HG03469 (cell line): ENCODE measurements at regions not wholly inside any gene's neighbourhood (a gene's known extent, or its start where the extent isn't known, plus 50 kb on each side); places are given as distances from the start of the nearest gene placed in this dataset.
"Not testable (repeated sequence)": the region's sequence is repeated elsewhere in the genome, so short reads cannot be mapped to it uniquely, and the experiment has no call there.

Experiments used
- ATAC-seq: cut with Tn5 transposase; IDR thresholded peaks from one replicate; pipeline ENCODE4 v1.9.1; 2021; ENCODE audit warnings: mild to moderate bottlenecking, moderate library complexity, moderate number of reproducible peaks; ENCODE audit not compliant: unreplicated experiment

- no peak for ATAC-seq
Measured at GRCh38 chr15:96638793-96639192, 308.3 kb downstream of the NR2F2 start.

GRCh38 chr15:96645796-96646195, 315.3 kb downstream of the NR2F2 start:
- no peak for ATAC-seq

GRCh38 chr15:96648866-96649265, 318.4 kb downstream of the NR2F2 start:
- no peak for ATAC-seq

GRCh38 chr15:96657096-96657495, 326.6 kb downstream of the NR2F2 start:
- ATAC-seq, result no peak

GRCh38 chr15:96666979-96667378, 336.5 kb downstream of the NR2F2 start:
- ATAC-seq, result not testable (repeated sequence)

- ATAC-seq, result no peak
Measured at GRCh38 chr15:96670389-96670788, 339.9 kb downstream of the NR2F2 start.

- ATAC-seq, result no peak
Measured at GRCh38 chr15:96672629-96673028, 342.1 kb downstream of the NR2F2 start.

GRCh38 chr15:96678386-96678785, 347.9 kb downstream of the NR2F2 start:
- no peak for ATAC-seq

- no peak for ATAC-seq
Measured at GRCh38 chr15:96687388-96688107, 357.0 kb downstream of the NR2F2 start.

GRCh38 chr15:96690733-96691132, 360.2 kb downstream of the NR2F2 start:
- ATAC-seq, result no peak

GRCh38 chr15:96692826-96693225, 362.3 kb downstream of the NR2F2 start:
- no peak for ATAC-seq

GRCh38 chr15:96693515-96693914, 363.0 kb downstream of the NR2F2 start:
- no peak for ATAC-seq

GRCh38 chr15:96693990-96694517, 363.6 kb downstream of the NR2F2 start:
- no peak for ATAC-seq

GRCh38 chr15:96695426-96695825, 364.9 kb downstream of the NR2F2 start:
- ATAC-seq, result no peak

GRCh38 chr15:96699871-96700401, 369.4 kb downstream of the NR2F2 start:
- no peak for ATAC-seq

GRCh38 chr15:96700555-96700954, 370.1 kb downstream of the NR2F2 start:
- no peak for ATAC-seq

- ATAC-seq, result no peak
Measured at GRCh38 chr15:96701443-96701842, 370.9 kb downstream of the NR2F2 start.

GRCh38 chr15:96701877-96702276, 371.4 kb downstream of the NR2F2 start:
- ATAC-seq, result no peak

GRCh38 chr15:96702589-96702988, 372.1 kb downstream of the NR2F2 start:
- ATAC-seq, result no peak

GRCh38 chr15:96703091-96703490, 372.6 kb downstream of the NR2F2 start:
- no peak for ATAC-seq

GRCh38 chr15:96703794-96704550, 373.5 kb downstream of the NR2F2 start:
- ATAC-seq, result no peak

GRCh38 chr15:96716075-96716474, 385.6 kb downstream of the NR2F2 start:
- no peak for ATAC-seq
